GM23338 (cell line): ENCODE measurements at regions not wholly inside any gene's neighbourhood (a gene's known extent, or its start where the extent isn't known, plus 50 kb on each side); places are given as distances from the start of the nearest gene placed in this dataset.

ENCODE experiments used
- ATAC-seq: fragments of 200-7000 bp; cut with Tn5 transposase; 3 replicates; pipeline ENCODE4 v1.9.1; 2020
- DNase-seq: peaks from one replicate; pipeline ENCODE4 v3.0.0-alpha.2; 2015; ENCODE audit warnings: low spot score
- H2AFZ ChIP-seq: fragments of 200-600 bp; sonication (generic); 2 replicates; pipeline ENCODE4 v1.8.0; 2016; ENCODE audit warnings: antibody characterized with exemption, mild to moderate bottlenecking, moderate library complexity
- H3F3A ChIP-seq: fragments of 200-600 bp; sonication (generic); replicated peaks from 2 replicates; pipeline ENCODE4 v1.8.0; 2017; ENCODE audit warnings: antibody characterized with exemption, mixed run types, low read depth
- H3K27ac ChIP-seq: fragments of 200-600 bp; sonication (generic); 2 replicates; pipeline ENCODE4 v1.6.1; 2016; ENCODE audit warnings: low read depth
- H3K27me3 ChIP-seq: fragments of 200-600 bp; sonication (generic); 2 replicates; pipeline ENCODE4 v1.8.0; 2016; ENCODE audit warnings: mild to moderate bottlenecking, mixed run types, moderate library complexity; ENCODE audit not compliant: insufficient read depth
- H3K36me3 ChIP-seq: fragments of 200-600 bp; sonication (generic); 2 replicates; pipeline ENCODE4 v1.8.0; 2016; ENCODE audit warnings: mild to moderate bottlenecking; ENCODE audit not compliant: insufficient read depth
- H3K4me1 ChIP-seq: fragments of 200-600 bp; sonication (generic); 2 replicates; pipeline ENCODE4 v1.8.0; 2016; ENCODE audit warnings: mild to moderate bottlenecking, moderate library complexity; ENCODE audit not compliant: insufficient read depth
- H3K4me2 ChIP-seq: fragments of 200-600 bp; sonication (generic); 2 replicates; pipeline ENCODE4 v1.7.1; 2017; ENCODE audit warnings: mixed run types
- H3K4me3 ChIP-seq: fragments of 200-600 bp; sonication (generic); 2 replicates; pipeline ENCODE4 v1.6.1; 2016; ENCODE audit warnings: mixed run types
- H3K79me2 ChIP-seq: fragments of 200-600 bp; sonication (generic); replicated peaks from 2 replicates; pipeline ENCODE4 v1.8.0; 2017; ENCODE audit warnings: mild to moderate bottlenecking; ENCODE audit not compliant: insufficient read depth
- H3K9me2 ChIP-seq: fragments of 200-600 bp; sonication (generic); 2 replicates; pipeline ENCODE4 v1.8.0; 2017; ENCODE audit not compliant: insufficient read depth
- H4K20me1 ChIP-seq: fragments of 200-600 bp; sonication (generic); replicated peaks from 2 replicates; pipeline ENCODE4 v1.8.0; 2017; ENCODE audit warnings: mild to moderate bottlenecking; ENCODE audit not compliant: insufficient read depth
- H3K27ac Mint-ChIP-seq: 2 replicates; pipeline ENCODE4 v1.8.0; 2020; ENCODE audit warnings: inconsistent platforms, mild to moderate bottlenecking, moderate library complexity, mixed read lengths
- H3K27me3 Mint-ChIP-seq: 3 replicates; pipeline ENCODE4 v1.8.0; 2022; ENCODE audit warnings: low read depth, mild to moderate bottlenecking, moderate library complexity, mixed read lengths, inconsistent platforms; ENCODE audit not compliant: insufficient read depth, poor library complexity
- H3K36me3 Mint-ChIP-seq: 3 replicates; pipeline ENCODE4 v1.8.0; 2021; ENCODE audit warnings: low read depth, mild to moderate bottlenecking, inconsistent platforms, moderate library complexity, mixed read lengths
- H3K4me1 Mint-ChIP-seq: 3 replicates; pipeline ENCODE4 v1.8.0; 2020; ENCODE audit warnings: mild to moderate bottlenecking, inconsistent platforms, mixed read lengths
- H3K4me3 Mint-ChIP-seq: 3 replicates; pipeline ENCODE4 v1.8.0; 2021; ENCODE audit warnings: moderate library complexity, mild to moderate bottlenecking, inconsistent platforms, mixed read lengths
- H3K9me3 Mint-ChIP-seq: 3 replicates; pipeline ENCODE4 v1.8.0; 2020; ENCODE audit warnings: moderate library complexity, mild to moderate bottlenecking, inconsistent platforms, mixed read lengths
- CREB1 ChIP-seq: fragments of 250-450 bp; sonication (Bioruptor Pico); IDR thresholded peaks from 2 replicates; pipeline ENCODE4 v1.5.0; 2020; ENCODE audit warnings: low read depth, mild to moderate bottlenecking, moderate library complexity
- EZH2 ChIP-seq: fragments of 200-600 bp; sonication (generic); IDR thresholded peaks from one replicate; pipeline ENCODE4 v1.8.0; 2017; ENCODE audit warnings: antibody characterized with exemption, mild to moderate bottlenecking, low read depth; ENCODE audit not compliant: unreplicated experiment
- EZH2phosphoT487 ChIP-seq: fragments of 200-600 bp; sonication (generic); IDR thresholded peaks from one replicate; pipeline ENCODE4 v1.8.1; 2018; ENCODE audit warnings: antibody characterized with exemption; ENCODE audit not compliant: unreplicated experiment
- JUNB ChIP-seq: IDR thresholded peaks from one replicate; pipeline ENCODE4 v1.6.1; 2016; ENCODE audit warnings: antibody characterized with exemption; ENCODE audit not compliant: unreplicated experiment
- NANOG ChIP-seq: IDR thresholded peaks from 2 replicates; pipeline ENCODE4 v1.6.1; 2016; ENCODE audit warnings: antibody characterized with exemption, borderline replicate concordance
- POLR2AphosphoS5 ChIP-seq: IDR thresholded peaks from 2 replicates; pipeline ENCODE4 v1.6.1; 2016; ENCODE audit warnings: antibody characterized with exemption, low read depth
- STAT1 ChIP-seq: IDR thresholded peaks from one replicate; pipeline ENCODE4 v1.6.1; 2016; ENCODE audit warnings: antibody characterized with exemption; ENCODE audit not compliant: unreplicated experiment
- ZNF114 ChIP-seq: fragments of 250-450 bp; sonication (Bioruptor Pico); IDR thresholded peaks from 2 replicates; pipeline ENCODE4 v1.5.0; 2020; ENCODE audit warnings: mild to moderate bottlenecking, moderate library complexity
- TF ChIP-seq, protein P1 (sequence below), 2 experiments: fragments of 200-600 bp in 1 of 2; sonication (generic) in 1 of 2; conservative IDR thresholded peaks; 2 replicates each; pipeline versions ENCODE4 v1.5.1 to v1.6.1; 2016 to 2017; ENCODE audit warnings: antibody characterized with exemption in 2 of 2, low read depth in 2 of 2, mild to moderate bottlenecking in 2 of 2, moderate library complexity in 1 of 2
- TF ChIP-seq, protein P2 (sequence below): IDR thresholded peaks from one replicate; pipeline ENCODE4 v1.6.1; 2018; ENCODE audit warnings: antibody characterized with exemption; ENCODE audit not compliant: unreplicated experiment

DNA sequence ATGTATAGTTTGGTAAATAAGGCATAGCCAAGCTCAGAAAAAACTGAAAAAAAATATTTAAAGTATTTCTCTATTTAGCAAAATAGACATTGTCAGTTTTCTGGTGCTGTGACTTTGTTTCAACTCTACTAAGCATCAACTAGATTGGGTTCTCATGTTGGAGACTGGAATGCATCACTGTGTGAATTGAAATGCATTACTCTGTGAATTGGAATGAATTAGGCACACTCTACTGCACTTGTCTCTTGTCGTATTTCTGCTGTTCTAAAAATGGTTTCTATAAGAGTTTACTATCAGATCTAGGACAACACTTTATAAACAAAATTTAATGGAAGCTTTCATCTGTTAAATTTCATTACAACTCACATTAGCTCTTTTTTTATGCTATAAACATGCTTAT is 1772.2 kb downstream of the MAT2B start:
- Mint-ChIP-seq H3K4me3 (no peak overlapping the region), H3K27me3 (no peaks in the 10 kb centered on the region), H3K4me1 (no peaks in the 10 kb centered on the region), H3K9me3 (peaks cover 2% of the 10 kb centered on the region; the same call in 2 of the 3 replicates), H3K27ac (no peak overlapping the region), H3K36me3 (no peaks in the 10 kb centered on the region; the same call in 2 of the 3 replicates)
- no peaks in the 10 kb centered on the region for H3K36me3 ChIP-seq
- TF ChIP-seq, protein P1, sequence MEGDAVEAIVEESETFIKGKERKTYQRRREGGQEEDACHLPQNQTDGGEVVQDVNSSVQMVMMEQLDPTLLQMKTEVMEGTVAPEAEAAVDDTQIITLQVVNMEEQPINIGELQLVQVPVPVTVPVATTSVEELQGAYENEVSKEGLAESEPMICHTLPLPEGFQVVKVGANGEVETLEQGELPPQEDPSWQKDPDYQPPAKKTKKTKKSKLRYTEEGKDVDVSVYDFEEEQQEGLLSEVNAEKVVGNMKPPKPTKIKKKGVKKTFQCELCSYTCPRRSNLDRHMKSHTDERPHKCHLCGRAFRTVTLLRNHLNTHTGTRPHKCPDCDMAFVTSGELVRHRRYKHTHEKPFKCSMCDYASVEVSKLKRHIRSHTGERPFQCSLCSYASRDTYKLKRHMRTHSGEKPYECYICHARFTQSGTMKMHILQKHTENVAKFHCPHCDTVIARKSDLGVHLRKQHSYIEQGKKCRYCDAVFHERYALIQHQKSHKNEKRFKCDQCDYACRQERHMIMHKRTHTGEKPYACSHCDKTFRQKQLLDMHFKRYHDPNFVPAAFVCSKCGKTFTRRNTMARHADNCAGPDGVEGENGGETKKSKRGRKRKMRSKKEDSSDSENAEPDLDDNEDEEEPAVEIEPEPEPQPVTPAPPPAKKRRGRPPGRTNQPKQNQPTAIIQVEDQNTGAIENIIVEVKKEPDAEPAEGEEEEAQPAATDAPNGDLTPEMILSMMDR (conservative IDR thresholded peaks at IDR 0.05; ENCODE audit: low read depth in 2 of 2): no peak
- TF ChIP-seq STAT1 (no peak), POLR2AphosphoS5 (no peak), CREB1 (CRISPR knock-in tag) (no peak)
- TF ChIP-seq, protein P2, sequence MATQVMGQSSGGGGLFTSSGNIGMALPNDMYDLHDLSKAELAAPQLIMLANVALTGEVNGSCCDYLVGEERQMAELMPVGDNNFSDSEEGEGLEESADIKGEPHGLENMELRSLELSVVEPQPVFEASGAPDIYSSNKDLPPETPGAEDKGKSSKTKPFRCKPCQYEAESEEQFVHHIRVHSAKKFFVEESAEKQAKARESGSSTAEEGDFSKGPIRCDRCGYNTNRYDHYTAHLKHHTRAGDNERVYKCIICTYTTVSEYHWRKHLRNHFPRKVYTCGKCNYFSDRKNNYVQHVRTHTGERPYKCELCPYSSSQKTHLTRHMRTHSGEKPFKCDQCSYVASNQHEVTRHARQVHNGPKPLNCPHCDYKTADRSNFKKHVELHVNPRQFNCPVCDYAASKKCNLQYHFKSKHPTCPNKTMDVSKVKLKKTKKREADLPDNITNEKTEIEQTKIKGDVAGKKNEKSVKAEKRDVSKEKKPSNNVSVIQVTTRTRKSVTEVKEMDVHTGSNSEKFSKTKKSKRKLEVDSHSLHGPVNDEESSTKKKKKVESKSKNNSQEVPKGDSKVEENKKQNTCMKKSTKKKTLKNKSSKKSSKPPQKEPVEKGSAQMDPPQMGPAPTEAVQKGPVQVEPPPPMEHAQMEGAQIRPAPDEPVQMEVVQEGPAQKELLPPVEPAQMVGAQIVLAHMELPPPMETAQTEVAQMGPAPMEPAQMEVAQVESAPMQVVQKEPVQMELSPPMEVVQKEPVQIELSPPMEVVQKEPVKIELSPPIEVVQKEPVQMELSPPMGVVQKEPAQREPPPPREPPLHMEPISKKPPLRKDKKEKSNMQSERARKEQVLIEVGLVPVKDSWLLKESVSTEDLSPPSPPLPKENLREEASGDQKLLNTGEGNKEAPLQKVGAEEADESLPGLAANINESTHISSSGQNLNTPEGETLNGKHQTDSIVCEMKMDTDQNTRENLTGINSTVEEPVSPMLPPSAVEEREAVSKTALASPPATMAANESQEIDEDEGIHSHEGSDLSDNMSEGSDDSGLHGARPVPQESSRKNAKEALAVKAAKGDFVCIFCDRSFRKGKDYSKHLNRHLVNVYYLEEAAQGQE: no peak
- no peaks in the 10 kb centered on the region for H3F3A ChIP-seq
- H2AFZ ChIP-seq: no peak overlapping the region
- H3K4me3 ChIP-seq: no peak overlapping the region
- H3K9me2 ChIP-seq: no peaks in the 10 kb centered on the region; the same call in 1 of the 2 replicates
- H3K4me1 ChIP-seq: no peaks in the 10 kb centered on the region
- H3K79me2 ChIP-seq: no peaks in the 10 kb centered on the region
- DNase-seq (no peak), ATAC-seq (no peak)
- no peaks in the 10 kb centered on the region for H4K20me1 ChIP-seq
- no peaks in the 10 kb centered on the region for H3K27me3 ChIP-seq
- no peak overlapping the region for H3K4me2 ChIP-seq
- H3K27ac ChIP-seq: no peak overlapping the region

DNA sequence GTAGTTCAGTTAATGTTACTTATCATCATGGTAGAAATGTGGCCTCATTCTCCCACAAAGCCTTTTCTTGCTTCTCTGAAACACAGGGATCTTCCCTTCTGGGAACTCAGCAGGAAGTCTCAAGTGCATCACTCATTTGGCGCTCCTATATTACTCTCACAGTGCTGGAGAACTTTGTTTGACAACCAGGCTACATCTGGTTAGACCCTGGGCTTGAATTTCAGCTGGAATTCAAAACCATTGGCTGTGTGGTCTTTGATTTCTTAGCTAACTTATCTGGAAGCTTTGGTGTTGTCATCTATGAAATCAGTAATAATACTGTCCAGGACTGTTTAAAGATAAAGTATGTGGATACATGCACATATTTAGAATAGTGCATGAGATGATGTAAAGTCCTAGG is 1777.1 kb downstream of the MAT2B start:
- Histone ChIP-seq H3F3A (no peaks in the 10 kb centered on the region), H3K36me3 (no peaks in the 10 kb centered on the region), H3K4me1 (no peaks in the 10 kb centered on the region), H3K4me3 (no peak overlapping the region), H3K27ac (no peak overlapping the region), H3K79me2 (no peaks in the 10 kb centered on the region), H4K20me1 (no peaks in the 10 kb centered on the region), H3K4me2 (no peak overlapping the region), H3K9me2 (no peaks in the 10 kb centered on the region), H2AFZ (no peak overlapping the region), H3K27me3 (no peaks in the 10 kb centered on the region)
- Mint-ChIP-seq H3K36me3 (no peaks in the 10 kb centered on the region; the same call in 2 of the 3 replicates), H3K4me3 (no peak overlapping the region), H3K4me1 (0 out of 3 replicates have a peak, but pooled peaks cover 2% of the 10 kb centered on the region), H3K27ac (no peak overlapping the region), H3K9me3 (0 out of 3 replicates have a peak, but pooled peaks cover 4% of the 10 kb centered on the region), H3K27me3 (peaks cover 1% of the 10 kb centered on the region)
- ATAC-seq (no peak), DNase-seq (no peak)
- TF ChIP-seq POLR2AphosphoS5 (no peak), STAT1 (no peak), EZH2phosphoT487 (no peak), ZNF114 (no peak), NANOG (no peak), JUNB (no peak), EZH2 (no peak)
- TF ChIP-seq, protein P2: no peak
- TF ChIP-seq, protein P1 (conservative IDR thresholded peaks at IDR 0.05; ENCODE audit: low read depth in 2 of 2): no peak
